ENCODE measurements at regions not wholly inside any gene's neighbourhood (a gene's known extent, or its start where the extent isn't known, plus 50 kb on each side); places are given as distances from the start of the nearest gene placed in this dataset.

DNA sequence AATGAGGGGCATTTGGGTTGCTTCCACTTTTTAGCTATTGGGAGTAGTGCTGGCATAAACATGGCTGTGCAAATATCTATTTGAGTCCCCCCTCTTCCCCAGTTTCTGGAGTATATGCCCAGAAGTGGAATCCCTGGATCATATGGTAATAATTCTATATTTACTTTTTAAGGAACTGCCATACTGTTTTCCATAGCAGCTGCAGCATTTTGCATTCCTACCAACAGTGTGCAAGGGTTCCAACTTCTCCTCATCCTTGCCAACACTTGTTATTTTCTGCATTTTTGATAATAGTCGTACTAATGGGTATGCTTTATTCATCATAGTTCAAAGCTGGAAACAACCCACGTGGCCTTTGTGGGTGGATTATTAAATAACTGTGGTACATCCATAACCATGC, 883.5 kb downstream of the TBC1D22A start:
- ATAC-seq, result no peak
- Mint-ChIP-seq H3K27me3 (no peaks in the 10 kb centered on the region), H3K4me3 (no peak overlapping the region), H3K27ac (no peak overlapping the region), H3K4me1 (no peaks in the 10 kb centered on the region), H3K9me3 (peaks cover 0 to 7% of the 10 kb centered on the region in 2 donors)
- no peak for DNase-seq

DNA sequence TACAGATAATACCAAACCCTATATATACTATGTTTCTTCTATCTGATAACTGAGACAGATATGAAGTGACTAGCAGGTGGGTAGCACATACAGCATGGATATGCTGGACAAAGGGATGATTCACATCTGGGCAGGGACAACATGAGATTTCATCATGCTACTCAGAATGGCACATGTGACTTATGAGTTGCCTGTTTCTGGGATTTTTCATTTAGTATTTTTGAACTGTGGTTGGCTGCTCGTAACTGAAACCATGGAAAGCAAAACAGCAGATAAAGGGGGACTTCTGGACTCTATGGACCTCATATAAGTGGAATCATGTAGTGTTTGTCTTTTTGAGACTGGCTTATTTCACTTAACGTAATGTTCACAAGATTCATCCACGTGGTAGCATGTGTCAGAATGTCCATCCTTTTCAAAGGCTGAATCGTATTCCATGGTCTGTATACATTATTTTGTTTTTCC, 883.0 kb downstream of the TBC1D22A start:
- peaks cover 0 to 7% of the 10 kb centered on the region in 2 donors for H3K9me3 Mint-ChIP-seq
- H3K27ac Mint-ChIP-seq, result no peak overlapping the region
- no peaks in the 10 kb centered on the region for H3K27me3 Mint-ChIP-seq
- no peak overlapping the region for H3K4me3 Mint-ChIP-seq
- H3K4me1 Mint-ChIP-seq, result no peaks in the 10 kb centered on the region
- no peak for ATAC-seq
- DNase-seq, result no peak

DNA sequence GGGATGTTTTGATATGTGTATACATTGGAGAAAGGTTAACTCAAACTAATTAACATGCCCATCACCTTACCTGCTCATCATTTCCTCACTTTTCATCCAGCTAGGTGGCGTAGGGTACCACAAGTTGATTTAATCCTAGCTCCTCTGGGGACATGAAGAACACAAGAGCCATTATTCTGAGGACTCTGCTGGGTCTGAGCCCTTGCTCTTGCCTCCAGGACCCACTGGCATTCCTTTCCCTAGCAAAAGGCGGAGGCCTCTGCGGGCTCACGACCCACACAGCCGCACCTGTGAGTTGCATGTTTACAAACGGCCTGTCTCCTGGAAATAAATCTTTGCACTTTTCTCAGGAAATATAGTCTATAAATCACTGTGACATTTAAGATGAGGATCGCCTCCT, 871.9 kb downstream of the TBC1D22A start:
- no peak overlapping the region for H3K4me3 Mint-ChIP-seq
- H3K27me3 Mint-ChIP-seq, result peaks cover 7% of the 10 kb centered on the region
- H3K9me3 Mint-ChIP-seq, result peaks cover 11 to 12% of the 10 kb centered on the region in 2 donors
- no peak overlapping the region for H3K27ac Mint-ChIP-seq
- no peaks in the 10 kb centered on the region for H3K4me1 Mint-ChIP-seq
- ATAC-seq (no peak), DNase-seq (no peak)

DNA sequence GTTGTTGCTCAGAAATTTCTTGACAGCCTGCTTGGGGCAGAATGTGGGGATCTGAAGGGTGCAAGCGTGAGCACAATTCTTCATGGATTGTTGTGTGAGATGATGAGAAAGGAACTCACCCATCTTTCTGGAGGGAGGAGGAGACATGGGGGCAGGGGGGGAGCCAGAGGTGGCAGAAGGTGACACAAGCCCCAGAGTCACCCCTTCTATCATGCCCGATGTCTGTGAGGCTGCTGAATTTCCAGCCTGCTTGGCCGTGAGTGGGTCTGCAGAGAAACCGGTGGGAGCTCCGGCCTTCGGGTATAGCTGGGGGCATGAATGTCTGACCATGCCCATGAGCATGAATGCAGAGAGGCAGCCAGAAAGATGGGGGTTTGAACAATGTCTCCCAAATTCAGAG, 870.7 kb downstream of the TBC1D22A start:
- Mint-ChIP-seq H3K27me3 (peaks cover 7% of the 10 kb centered on the region), H3K27ac (no peak overlapping the region), H3K4me3 (no peak overlapping the region), H3K4me1 (no peaks in the 10 kb centered on the region), H3K9me3 (peaks cover 5 to 8% of the 10 kb centered on the region in 2 donors)
- no peak for DNase-seq
- no peak for ATAC-seq

DNA sequence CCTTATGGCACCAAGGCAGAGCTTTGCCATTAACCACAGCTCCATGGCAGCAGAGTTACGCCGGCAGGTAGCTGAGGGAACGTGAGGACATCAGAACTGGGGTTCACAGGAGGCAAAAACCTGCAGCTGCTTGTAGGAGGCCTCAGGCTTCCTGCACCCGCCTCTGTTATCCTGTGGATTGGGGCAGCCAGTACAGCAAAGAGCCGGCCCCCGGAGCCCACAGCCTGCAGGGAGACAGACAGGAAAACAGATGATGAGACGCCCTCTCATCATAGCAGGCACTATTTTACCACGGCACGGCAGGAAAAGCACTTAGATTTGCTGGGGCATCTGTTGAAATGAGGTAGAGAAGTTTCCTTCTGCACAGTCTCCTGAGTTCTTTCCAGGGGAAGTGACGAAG, 870.3 kb downstream of the TBC1D22A start:
- DNase-seq, result no peak
- ATAC-seq, result no peak
- Mint-ChIP-seq H3K27me3 (peaks cover 7% of the 10 kb centered on the region), H3K27ac (no peak overlapping the region), H3K4me3 (no peak overlapping the region), H3K9me3 (peaks cover 5% of the 10 kb centered on the region in 2 donors), H3K4me1 (no peaks in the 10 kb centered on the region)

DNA sequence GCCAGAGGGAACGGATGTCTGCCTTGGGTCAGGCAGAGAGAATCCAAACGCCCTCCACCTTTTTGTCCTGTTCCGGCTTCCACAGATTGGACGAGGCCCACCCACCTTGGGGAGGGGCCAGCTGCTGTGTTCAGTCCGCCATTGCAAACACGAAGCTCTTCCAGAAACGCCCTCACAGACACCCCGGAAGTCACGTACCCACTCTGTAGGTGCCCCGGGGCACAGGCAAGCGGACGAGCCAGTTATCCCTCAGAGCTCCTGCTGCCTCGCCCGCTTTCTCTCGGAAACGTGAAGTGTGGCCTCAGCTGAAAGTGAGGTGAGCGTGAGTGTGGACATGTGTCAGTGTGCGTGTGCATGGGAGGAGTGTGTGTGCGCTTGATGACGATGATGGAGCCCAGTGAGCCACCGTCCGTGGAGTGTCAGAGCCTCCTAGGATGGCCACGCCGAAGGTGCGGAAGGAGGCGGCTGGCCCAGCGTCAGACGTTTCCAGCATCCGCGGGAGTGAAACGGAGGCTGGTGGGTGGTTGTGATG, 869.2 kb downstream of the TBC1D22A start:
- Mint-ChIP-seq H3K4me3 (no peak overlapping the region), H3K9me3 (peaks cover 0 to 5% of the 10 kb centered on the region in 2 donors), H3K27me3 (peaks cover 7% of the 10 kb centered on the region), H3K27ac (peak overlapping the region in 1 of 2 donors; percentile 24), H3K4me1 (no peaks in the 10 kb centered on the region)
- ATAC-seq (no peak), DNase-seq (no peak)

DNA sequence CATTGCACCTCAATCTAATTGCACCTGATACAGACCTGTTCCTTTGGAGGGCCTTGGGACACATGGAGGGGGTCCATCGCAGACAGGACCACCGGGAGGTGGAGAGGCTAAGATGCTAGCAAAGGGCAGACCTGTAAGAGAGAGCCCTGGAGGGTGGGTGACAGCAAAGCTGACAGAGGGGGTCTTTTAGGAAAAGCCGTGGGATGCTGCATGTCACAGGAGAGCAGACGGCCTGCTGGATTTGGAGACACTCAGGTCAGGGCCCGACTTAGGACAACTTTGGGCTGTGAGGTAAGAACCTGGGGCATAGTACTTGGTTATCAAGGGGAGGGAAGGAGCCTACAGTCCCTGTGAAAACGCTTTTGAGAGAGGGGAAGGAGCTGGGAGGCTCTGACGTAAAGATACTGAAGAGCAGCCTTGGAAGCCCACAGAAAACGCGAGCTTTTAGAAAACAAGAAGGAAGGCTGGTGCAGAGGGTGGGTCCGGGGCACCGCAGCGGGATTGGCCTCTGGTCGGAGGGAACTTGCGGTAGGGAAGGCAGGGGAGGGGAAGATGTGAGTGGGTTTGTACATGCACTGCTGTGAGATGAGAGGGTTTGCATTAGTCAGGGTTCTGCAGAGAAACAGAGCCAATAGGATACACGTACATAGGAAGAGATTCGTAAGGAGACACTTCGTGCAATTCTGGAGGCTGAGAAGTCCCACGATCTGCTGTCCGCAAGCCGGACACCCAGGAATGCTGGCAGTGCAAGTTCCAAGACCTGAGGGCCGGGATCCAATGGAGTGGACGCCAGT, 868.5 kb downstream of the TBC1D22A start:
- DNase-seq, result no peak
- ATAC-seq, result no peak

DNA sequence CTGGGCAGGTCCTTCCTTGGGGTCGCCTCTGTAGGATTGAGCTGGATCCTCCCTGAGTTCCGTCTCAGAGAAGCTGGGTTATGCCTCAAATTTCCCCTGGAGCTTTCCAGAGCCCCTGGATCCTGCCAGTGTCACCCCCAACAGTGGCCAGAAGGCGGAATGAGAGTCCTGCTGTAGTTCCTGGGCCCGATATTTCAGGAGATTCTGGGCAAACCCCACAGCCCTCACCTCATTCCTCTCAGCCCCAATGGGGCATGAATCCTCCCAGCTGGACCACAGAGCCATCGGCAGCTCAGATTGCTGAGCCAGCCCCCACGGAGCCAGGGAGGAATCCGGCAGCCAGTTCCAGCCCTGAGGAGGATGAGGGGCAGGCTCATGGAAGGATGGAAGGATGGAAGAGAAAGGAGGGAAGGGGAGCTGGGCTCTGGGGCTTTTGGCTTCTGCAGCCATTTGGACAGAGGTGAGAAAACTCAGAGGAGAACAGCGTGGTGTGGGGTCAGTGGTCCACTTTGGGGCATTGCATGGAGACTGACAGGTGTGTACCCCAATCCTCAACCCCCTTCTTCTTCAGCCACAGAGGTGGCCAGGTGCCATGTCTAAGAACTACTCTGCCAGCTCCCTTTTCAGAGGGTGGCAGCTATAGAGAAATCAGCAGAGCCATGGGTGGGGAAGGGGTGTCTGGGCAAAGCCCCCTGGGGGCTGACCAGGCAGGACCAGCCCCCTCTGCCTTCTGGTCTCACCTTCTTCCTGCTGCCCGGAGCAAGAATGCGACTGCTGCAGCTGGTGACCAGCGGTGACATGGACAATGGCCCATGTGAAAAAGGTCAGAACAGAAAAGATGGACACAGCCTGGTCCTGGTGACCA, 867.6 kb downstream of the TBC1D22A start:
- no peak overlapping the region for H3K4me3 Mint-ChIP-seq
- H3K27me3 Mint-ChIP-seq, result no peaks in the 10 kb centered on the region
- no peaks in the 10 kb centered on the region for H3K9me3 Mint-ChIP-seq
- DNase-seq (no peak), ATAC-seq (no peak)
- H3K4me1 Mint-ChIP-seq, result no peaks in the 10 kb centered on the region
- H3K27ac Mint-ChIP-seq, result no peak overlapping the region

More for the DNA sequence above, 868.5 kb downstream of the TBC1D22A start:
- no peak overlapping the region for H3K4me3 Mint-ChIP-seq
- H3K27me3 Mint-ChIP-seq, result peaks cover 7% of the 10 kb centered on the region
- H3K27ac Mint-ChIP-seq, result peak overlapping the region; percentile 35 to 45
- H3K9me3 Mint-ChIP-seq, result peaks cover 0 to 5% of the 10 kb centered on the region in 2 donors
- no peaks in the 10 kb centered on the region for H3K4me1 Mint-ChIP-seq

DNA sequence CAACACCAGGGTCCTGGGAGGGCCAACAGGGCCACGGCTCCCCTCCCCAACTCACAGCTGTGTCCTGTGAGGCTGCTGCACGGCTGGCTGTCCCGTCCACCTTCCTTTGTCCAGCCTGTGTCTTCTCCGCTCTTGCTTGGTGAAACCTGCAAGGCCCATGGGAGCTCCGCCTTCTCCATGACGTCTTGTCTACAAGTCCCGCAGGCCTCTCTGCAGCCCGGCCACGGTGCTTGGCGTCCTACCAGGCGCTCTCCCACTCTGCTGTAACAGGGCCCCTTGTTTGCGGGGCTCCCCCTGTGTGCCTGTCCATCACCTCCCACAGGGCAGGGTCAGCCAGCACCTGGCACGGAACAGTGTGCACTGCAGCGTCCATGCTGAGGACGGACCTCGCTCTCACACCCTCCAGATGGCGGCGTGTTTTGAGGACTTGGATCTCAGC, 866.8 kb downstream of the TBC1D22A start:
- H3K9me3 Mint-ChIP-seq, result no peaks in the 10 kb centered on the region
- H3K4me3 Mint-ChIP-seq, result no peak overlapping the region
- H3K27ac Mint-ChIP-seq, result no peak overlapping the region
- H3K27me3 Mint-ChIP-seq, result no peaks in the 10 kb centered on the region
- DNase-seq (no peak), ATAC-seq (no peak)
- H3K4me1 Mint-ChIP-seq, result no peaks in the 10 kb centered on the region

DNA sequence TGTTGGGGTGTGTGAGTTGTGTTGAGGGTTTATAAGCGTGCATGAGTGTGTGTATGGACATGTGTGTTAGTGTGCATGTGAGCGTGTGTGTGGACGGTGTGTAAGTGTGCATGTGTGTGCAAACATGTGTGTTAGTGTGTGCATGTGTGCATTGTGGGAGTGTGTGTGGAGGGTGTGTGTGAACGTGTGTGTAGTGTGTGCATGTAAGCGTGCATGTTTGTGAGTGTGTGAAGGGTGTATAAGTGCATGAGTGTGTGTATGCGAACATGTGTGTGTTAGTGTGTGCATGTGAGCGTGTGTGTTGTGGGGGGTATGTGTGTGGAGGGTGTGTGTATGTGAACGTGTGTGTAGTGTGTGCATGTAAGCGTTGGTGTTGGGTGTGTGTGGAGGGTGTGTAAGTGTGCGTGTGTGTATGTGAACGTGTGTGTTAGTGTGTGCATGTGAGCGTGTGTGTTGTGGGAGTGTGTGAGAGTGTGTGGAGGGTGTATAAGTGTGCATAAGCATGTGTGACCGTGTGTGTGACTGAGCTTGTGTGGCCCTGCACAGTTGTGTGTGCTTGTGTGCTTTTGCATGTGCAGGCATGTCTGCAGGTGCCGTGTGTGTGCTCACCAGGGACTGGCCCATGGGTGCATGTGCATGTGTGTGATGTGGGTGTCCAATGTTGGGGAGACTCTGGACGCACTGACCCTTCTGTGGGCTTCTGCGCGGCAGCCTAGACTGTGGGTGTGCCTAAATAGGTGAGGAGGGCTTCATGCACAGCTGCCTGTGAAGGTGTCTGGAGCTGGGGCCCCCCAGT, 866.2 kb downstream of the TBC1D22A start:
- Mint-ChIP-seq H3K9me3 (no peaks in the 10 kb centered on the region), H3K4me3 (no peak overlapping the region), H3K27ac (no peak overlapping the region), H3K27me3 (no peaks in the 10 kb centered on the region), H3K4me1 (no peaks in the 10 kb centered on the region)
- no peak for ATAC-seq
- DNase-seq, result no peak

DNA sequence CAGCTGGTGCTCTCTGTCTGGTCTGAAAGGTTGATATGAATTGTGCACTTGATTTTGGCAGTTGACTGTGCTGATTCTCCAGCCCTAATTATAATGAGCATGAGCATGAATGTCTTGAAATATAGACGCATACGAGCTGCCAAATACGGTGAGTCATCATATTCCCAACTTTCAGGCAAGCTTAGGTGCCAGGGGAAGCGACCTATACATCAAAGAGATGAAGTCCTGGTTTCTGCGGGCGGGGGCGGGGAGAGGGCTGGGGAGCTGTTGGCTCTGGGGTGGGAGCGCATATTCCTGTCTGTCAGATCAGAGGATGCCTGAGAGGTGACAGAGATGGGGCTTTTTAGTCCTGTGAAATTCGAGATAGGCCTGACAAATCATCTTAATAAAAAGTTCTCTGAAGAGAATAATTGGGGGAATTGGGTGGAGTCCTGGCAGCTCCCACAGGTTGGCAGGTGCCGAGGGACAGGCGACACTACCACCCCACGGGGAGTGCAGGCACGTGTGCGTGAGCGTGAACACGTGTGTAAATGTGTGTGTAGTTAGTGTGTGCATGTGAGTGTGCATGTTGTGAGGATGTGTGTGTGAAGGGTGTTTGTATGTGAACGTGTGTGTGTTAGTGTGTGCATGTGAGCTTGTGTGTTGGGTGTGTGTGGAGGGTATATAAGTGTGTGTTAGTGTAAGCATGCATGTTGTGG, 865.3 kb downstream of the TBC1D22A start:
- DNase-seq (no peak), ATAC-seq (no peak)
- Mint-ChIP-seq H3K27ac (no peak overlapping the region), H3K4me3 (no peak overlapping the region), H3K9me3 (no peaks in the 10 kb centered on the region), H3K27me3 (peaks cover 5% of the 10 kb centered on the region), H3K4me1 (no peaks in the 10 kb centered on the region)

DNA sequence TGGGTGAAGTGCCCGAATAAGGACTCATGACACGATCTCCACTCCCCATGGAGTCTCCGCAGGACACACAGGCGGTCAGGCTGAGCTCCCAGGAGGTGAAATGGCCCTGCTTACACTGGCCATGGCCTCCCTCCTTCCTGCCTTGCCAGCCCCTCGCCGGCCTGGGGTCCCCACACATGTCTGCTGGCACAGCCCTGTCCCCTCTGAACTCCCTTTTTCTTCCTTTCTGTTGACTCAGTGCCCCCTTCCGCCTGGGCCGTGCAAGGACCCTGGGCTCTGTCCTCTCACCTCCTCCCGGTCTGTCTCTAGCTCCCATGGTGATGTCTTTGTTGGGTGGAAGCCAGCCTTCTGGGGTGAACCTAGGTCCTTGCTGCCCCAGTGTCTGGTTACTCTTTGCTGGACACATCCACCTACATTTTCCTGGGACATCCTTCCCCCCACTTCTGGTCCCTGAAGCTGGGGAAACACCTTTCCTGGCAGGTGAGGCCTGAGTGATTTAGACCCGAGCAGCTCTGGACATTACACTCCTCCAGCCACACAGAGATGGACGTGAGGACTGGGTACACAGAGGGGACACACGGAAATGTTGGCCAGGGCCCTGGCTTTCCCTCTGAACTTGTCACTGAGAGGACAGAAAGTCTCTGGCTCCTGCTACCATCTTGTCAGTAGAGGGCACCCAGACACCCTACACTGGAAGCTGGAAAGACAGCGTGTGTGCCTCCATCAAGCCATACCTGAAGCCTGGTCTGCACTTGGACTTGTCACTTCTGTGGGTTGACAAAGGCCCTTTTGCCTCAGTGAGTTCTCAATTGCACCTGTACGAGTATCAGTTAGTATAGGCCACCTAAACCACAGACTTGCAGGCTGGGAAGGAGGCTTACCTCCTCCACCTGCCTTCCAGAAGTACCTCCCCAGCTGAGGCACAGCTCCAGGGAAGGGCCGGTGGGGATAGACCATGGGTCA, 864.3 kb downstream of the TBC1D22A start:
- Mint-ChIP-seq H3K27ac (peak overlapping the region in 1 of 2 donors; percentile 12), H3K4me1 (no peaks in the 10 kb centered on the region), H3K27me3 (peaks cover 11% of the 10 kb centered on the region), H3K9me3 (no peaks in the 10 kb centered on the region), H3K4me3 (no peak overlapping the region)
- ATAC-seq (no peak), DNase-seq (no peak)

DNA sequence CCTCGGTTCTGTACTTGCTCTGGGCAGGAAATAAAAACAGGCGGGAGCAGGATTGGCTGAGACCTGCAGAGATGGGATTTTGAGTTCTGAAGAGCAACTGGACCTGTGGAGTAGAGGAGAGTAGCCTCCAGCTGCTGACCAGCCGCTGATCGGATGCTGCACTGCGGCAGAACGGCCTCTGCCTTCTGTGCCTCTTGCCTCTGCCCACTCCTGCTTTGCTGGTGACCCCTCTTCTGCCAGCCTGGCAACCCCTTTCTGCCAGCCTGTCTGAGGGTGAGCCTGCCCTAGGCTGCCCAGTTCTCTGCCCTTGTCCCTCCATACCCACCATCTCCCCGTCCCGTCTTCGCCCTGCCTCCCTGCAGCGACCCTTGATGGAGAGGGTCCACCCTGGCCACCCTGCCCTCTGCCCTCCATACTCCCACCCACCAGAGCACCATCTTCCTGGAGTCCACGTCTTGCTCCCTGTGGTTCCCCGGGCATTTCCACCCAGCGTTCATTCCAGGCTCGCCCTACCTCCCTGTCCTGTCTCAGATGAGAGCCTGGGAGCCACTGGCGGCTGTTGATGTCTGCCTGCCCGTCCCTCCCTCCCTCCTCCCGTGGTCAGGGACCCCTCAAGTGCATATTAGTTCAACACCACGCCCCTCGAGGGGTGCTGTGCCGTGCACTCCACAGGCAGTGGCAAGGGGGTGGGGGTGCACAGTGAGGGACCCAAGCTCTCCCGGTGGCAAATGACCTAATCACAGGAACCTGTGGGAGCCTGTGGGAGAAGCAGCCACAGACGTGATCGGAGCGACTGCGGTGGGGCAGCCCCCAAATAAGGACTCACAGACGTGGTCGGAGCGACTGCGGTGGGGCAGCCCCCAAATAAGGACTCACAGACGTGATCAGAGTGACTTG, 863.3 kb downstream of the TBC1D22A start:
- Mint-ChIP-seq H3K9me3 (no peaks in the 10 kb centered on the region), H3K4me1 (no peaks in the 10 kb centered on the region), H3K4me3 (no peak overlapping the region), H3K27me3 (peaks cover 11% of the 10 kb centered on the region), H3K27ac (no peak overlapping the region)
- DNase-seq (no peak), ATAC-seq (no peak)

Measured in stimulated activated naive CD8-positive, alpha-beta T cell treated with anti-CD3 and anti-CD28 coated beads, Interleukin-15, amount 100 ng/mL, for 72 hours (primary cell).